Urinary bladder (tissue), 3 donors: ENCODE measurements at regions not wholly inside any gene's neighbourhood (a gene's known extent, or its start where the extent isn't known, plus 50 kb on each side); places are given as distances from the start of the nearest gene placed in this dataset.
"Not testable (repeated sequence)": the region's sequence is repeated elsewhere in the genome, so short reads cannot be mapped to it uniquely, and the experiment has no call there.

ENCODE experiments used
- DNase-seq: peaks from one replicate; pipeline ENCODE4 v3.0.0-alpha.2; 2015; ENCODE audit errors: extremely low spot score
- H3K27ac ChIP-seq: one replicate; pipeline ENCODE4 v1.5.1; 2013; ENCODE audit warnings: low read depth, mild to moderate bottlenecking, moderate library complexity
- H3K36me3 ChIP-seq: one replicate; pipeline ENCODE4 v1.6.1; 2013; ENCODE audit warnings: mild to moderate bottlenecking, moderate library complexity; ENCODE audit not compliant: insufficient read depth
- H3K4me1 ChIP-seq: one replicate; pipeline ENCODE4 v1.6.1; 2013; ENCODE audit warnings: mild to moderate bottlenecking, moderate library complexity; ENCODE audit not compliant: insufficient read depth
- H3K4me3 ChIP-seq: one replicate; pipeline ENCODE4 v1.5.1; 2013; ENCODE audit warnings: low read depth, low read length
- WGBS: extraction: QIAGEN DNeasy Blood & Tissue Kit; methylation state at CpG from one replicate; pipeline ENCODE4 v1.1.7; 2013; 5-methylcytosine and 5-hydroxymethylcytosine counted together
- donor health status: healthy with polysubstance abuse.
- donor health status: healthy.

DNA sequence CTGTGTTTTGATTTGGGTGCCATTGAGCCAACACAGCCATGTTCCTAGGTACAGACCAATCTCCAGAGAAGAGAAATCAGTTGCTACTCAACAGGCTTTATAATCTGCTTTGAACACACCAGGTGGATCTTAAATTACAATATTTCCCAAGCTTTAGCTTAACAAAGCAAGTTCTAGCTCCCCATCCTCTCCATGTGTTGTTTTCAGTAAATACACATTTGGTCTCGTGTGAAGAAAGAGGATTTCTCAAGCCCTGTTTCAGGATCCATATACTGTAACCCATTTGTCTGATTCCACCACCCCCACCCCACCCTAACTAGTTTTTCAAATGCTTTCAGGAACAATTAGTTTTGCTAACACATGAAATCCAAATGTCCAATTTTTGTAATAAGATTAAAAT, 109.6 kb upstream of the NIPBL start:
- no peak overlapping the region for H3K4me3 ChIP-seq

DNA sequence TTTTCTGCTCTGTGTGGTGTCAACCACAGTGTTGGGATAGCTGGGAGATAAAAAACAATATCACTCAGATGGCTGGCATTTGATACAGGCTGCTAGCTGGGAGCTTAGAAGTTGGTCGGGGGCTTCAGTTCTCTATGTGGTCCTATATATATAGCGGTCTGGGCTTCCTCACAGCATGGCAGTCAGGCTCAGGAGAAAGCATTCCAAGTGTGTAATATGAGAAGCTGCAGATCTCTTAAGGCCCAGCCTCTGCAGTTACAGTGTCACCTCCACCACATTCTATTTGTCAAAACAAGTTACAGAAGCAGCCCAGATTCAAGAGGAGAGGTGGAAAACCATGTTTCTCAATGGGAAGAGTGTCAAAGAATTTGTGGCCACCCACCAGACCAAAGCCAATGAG, 108.1 kb upstream of the NIPBL start:
- 73% methylated on average over 2 of the region's 2 CpGs for WGBS

More for the DNA sequence above, 109.6 kb upstream of the NIPBL start:
- Histone ChIP-seq H3K36me3 (no peaks in the 10 kb centered on the region), H3K27ac (no peak overlapping the region), H3K4me1 (no peaks in the 10 kb centered on the region)
- WGBS: 68% methylated on average over 1 of the region's 1 CpG
- no peak for DNase-seq

DNA sequence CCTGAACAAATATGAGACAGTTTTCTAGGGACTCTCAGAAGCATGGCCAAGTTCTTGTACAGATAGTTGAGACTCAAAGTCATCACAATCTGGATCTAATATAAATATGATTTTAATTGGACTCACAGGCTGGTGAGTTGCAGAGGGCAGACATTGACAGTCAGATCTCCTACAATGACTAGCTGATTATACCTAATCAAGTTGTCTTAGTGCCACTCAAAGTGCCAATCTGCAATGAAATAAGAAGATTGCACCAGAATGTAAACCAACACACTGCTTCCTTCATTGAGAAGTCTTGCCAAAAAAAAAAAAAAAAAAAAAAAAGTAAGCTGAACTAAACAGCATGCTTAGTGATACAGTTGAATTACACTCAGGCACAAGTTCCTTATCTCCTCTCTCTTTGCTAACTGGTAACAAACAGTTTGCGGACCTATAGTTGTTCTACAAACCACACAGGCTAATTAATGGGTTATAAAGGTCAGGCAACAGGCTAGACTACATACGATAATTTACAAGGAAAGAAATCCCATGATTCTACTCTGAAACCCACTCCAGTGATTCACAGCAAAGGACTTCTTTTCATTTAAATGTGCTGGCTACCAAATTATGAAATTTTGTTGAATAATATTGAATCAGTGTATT, 107.3 kb upstream of the NIPBL start:
- H3K27ac ChIP-seq: no peak overlapping the region
- H3K4me3 ChIP-seq: no peak overlapping the region
- DNase-seq: no peak
- no peaks in the 10 kb centered on the region for H3K36me3 ChIP-seq
- no peaks in the 10 kb centered on the region for H3K4me1 ChIP-seq
- 39% methylated on average over 2 of the region's 2 CpGs for WGBS

More for the DNA sequence above, 108.1 kb upstream of the NIPBL start:
- no peak overlapping the region for H3K27ac ChIP-seq
- H3K4me1 ChIP-seq: no peaks in the 10 kb centered on the region
- H3K36me3 ChIP-seq: no peaks in the 10 kb centered on the region
- H3K4me3 ChIP-seq: no peak overlapping the region
- no peak for DNase-seq

DNA sequence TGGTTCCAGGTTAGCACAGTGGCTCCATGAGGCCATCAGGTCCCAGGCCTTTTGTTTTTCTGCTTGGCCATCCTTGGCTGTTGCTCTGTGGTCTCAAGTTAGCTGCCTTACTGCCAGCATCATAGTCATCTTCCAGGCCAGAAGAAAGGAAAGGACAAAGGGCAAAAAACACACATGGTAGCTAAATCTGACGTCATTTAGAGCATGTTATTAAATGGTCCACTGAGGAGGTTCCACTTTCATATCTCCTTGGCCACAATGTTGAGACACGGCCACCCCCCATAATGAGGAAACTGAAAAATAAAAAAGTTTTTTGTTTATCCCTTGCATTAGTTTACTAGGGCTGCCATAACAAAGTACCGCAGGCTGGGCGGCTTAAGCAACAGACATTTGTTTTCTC, 106.4 kb upstream of the NIPBL start:
- DNase-seq: no peak
- no peak overlapping the region for H3K27ac ChIP-seq
- no peaks in the 10 kb centered on the region for H3K36me3 ChIP-seq
- WGBS: 80% methylated on average over 4 of the region's 4 CpGs
- H3K4me3 ChIP-seq: no peak overlapping the region
- H3K4me1 ChIP-seq: no peaks in the 10 kb centered on the region

DNA sequence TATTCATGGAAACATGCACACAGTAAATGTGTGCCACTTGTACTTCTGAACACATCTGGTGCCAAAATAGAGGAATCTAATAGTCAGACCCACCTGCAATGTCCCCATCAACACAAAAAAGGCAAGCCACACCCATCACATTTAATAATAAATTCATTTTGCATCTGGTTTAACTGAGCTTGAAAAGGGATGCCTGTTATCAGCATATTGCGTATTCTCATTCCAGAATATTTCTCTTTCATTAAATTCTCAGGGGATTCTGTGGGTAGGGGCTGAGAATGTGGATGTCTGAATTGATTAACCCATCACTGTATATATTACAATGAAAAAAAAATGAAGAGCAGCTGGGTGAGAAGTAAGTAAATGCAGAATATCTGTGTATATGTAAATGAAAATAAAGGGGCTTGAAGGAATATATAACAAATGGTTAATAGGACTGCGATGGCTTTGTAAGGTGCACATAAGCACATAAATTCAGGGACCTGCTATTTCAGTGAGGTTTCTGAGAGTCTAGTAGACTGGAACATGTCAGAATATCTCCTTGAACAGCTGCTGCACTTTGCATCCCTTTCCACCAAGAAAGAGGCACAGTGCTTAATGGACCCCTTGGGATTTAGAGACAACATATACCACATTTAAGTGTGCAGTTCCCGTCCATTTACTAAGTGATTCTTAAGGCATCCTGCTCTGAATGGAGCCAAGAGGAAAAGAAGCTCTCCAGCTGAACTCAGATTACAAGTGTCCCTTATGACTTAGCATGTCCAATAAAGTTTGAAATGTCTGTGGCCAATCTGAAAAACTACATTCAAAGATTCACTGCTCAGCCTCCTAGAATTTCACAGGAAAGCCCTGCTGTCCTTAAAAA, 104.1 kb upstream of the NIPBL start:
- DNase-seq: no peak
- Histone ChIP-seq H3K4me3 (no peak overlapping the region), H3K36me3 (no peaks in the 10 kb centered on the region), H3K27ac (no peak overlapping the region), H3K4me1 (no peaks in the 10 kb centered on the region)
- 45% methylated on average over 3 of the region's 3 CpGs for WGBS

DNA sequence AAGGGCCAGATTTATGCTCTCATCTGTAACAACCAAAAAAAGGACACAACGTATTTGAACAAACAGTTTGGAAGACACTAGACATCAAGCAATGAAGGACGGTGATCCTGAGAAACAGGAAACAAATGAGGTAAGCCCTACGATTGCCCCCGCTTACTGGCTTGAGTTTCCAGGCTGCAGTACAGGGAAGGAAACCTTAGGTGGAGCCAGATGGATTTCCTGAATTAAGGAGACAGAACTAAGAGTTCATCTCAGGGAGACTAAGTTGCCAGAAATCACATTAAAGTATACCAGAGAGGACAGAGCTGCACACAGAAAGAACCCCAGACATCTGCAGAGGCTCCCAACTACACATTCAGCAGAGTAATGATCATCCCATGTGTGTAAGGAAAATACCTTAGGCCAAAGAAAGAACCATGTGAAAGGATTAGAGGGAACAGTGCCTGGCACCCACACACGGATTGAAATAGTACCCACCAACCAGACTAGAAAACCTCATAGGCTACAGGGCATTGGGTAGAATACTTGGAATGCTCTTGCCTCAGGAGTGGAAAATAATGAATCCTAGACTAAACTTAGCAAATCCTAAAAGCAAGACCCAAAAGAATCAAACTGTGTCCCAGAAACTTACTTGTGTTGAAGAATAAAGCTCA, 99.3 kb upstream of the NIPBL start:
- no peak for DNase-seq
- WGBS: 22% methylated on average over 5 of the region's 5 CpGs
- Histone ChIP-seq H3K27ac (no peak overlapping the region), H3K36me3 (no peaks in the 10 kb centered on the region), H3K4me1 (no peaks in the 10 kb centered on the region), H3K4me3 (no peak overlapping the region)

DNA sequence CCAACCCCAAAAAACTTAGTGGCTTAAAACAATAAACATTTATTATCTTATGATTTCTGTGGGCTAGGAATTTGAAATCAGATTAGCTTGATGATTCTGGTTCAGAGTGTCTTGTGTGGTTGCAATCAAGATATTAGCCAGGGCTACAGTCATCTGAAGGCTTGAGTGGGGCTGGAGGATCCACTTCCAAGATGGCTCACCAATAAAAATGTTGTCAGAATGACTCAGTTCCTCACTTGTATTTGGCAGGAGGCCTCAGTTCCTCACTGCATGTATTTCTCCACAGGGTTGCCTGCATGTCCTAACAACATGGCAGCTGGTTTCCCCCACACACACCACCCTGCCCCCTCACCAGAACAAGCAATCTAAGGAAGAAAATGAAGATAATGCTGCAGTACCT, 98.2 kb upstream of the NIPBL start:
- DNase-seq: no peak
- Histone ChIP-seq H3K4me3 (no peak overlapping the region), H3K27ac (no peak overlapping the region), H3K4me1 (no peaks in the 10 kb centered on the region), H3K36me3 (no peaks in the 10 kb centered on the region)

DNA sequence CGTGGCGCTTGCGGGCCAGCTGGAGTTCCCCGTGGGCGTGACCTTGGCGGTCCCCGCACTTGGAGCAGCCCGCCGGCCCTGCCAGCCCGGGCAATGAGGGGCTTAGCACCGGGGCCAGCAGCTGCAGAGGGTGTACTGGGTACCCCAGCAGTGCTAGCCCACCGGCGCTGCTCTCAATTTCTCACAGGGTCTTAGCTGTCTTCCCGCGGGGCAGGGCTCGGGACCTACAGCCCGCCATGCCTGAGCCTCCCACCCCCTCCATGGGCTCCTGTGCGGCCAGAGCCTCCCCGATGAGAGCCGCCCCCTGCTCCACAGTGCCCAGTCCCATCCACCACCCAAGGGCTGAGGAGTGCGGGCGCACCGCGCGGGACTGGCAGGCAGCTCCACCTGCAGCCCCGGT, 94.0 kb upstream of the NIPBL start:
- H3K4me1 ChIP-seq, DNase-seq, H3K4me3 ChIP-seq, H3K27ac ChIP-seq, H3K36me3 ChIP-seq: not testable (repeated sequence)
- 96% methylated on average over 26 of the region's 26 CpGs for WGBS

DNA sequence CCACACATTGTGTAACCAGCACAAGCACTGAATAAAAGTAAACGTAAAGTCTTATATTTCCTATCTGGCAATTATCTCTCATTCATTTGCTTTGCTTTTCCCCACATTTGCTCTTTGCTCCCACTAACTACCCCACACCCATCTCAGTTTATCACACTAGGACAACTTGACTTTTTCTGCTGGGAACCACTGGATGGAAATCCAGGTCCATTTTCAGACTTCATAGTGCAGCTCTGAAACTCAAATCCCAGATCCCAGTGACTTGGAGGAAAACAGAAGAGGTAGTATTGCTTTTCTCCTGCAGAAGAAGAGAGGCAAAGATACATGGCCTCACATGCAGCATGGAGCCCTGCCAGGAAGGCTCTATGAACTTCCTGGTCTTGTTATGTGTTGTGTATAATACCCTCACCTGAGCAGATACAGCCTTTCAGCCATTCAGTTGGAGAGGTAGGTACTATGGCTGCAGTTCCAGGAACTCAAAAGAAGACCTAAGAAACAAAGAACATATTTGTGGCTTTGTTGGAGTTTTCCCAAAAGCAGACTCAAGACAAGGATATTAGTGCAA, 90.0 kb upstream of the NIPBL start:
- H3K36me3 ChIP-seq: no peaks in the 10 kb centered on the region
- 72% methylated on average over 1 of the region's 1 CpG for WGBS
- DNase-seq: no peak
- no peak overlapping the region for H3K27ac ChIP-seq
- no peaks in the 10 kb centered on the region for H3K4me1 ChIP-seq
- H3K4me3 ChIP-seq: no peak overlapping the region

DNA sequence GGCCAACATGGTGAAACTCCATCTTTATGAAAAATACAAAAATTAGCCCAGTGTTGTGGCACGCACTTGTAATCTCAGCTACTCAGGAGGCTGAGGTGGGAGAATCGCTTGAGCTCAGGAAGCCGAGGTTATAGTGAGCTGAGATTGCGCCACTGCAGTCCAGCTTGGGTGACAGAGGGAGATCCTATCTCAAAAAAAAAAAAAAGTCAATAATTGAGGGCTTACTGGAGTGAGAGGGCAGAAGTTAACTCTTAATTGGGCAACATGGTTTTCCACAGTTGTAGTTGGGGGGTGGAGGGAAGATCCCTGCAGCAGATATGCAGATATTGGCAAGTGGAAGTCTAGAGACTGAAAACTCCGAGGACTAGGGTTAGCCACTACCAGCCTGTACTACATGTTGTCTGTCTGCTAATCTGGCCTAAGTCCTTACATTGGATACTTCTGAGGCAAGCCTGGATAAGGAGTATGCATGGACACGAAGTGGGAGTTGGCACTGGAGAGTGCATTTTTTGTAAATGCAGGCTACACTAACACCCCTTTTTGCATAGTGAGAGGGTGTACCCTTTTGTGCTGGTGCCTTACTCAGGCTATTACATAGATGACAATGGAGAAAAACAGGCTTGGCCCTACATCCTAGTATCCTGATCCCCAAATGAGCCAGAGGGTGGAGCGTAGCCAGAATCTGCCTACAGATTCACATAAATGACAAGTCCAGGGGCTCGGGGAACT, 89.0 kb upstream of the NIPBL start:
- H3K36me3 ChIP-seq: no peaks in the 10 kb centered on the region
- DNase-seq: no peak
- no peak overlapping the region for H3K27ac ChIP-seq
- no peak overlapping the region for H3K4me3 ChIP-seq
- H3K4me1 ChIP-seq: no peaks in the 10 kb centered on the region
- WGBS: 75% methylated on average over 8 of the region's 8 CpGs

DNA sequence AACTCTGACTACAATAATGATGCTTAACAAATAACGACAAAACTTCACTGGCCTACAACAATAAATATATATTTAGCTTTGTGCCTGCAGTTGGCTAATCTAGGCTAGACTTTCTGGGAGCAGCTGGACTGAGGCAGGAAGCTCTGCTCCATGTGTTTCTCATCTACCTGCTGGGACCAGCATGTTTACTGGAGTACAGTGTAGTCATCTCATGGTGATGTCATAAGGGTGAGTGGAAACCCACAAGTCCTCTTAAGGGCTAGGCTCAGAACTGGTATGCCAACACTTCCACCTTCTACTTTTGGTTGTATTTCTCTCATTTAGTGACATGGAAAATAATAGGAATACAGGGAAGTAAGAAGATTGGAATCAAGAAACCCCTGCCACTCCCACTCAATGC, 85.7 kb upstream of the NIPBL start:
- Histone ChIP-seq H3K36me3 (no peaks in the 10 kb centered on the region), H3K27ac (no peak overlapping the region), H3K4me1 (no peaks in the 10 kb centered on the region), H3K4me3 (no peak overlapping the region)
- WGBS: 79% methylated on average over 1 of the region's 1 CpG
- no peak for DNase-seq

DNA sequence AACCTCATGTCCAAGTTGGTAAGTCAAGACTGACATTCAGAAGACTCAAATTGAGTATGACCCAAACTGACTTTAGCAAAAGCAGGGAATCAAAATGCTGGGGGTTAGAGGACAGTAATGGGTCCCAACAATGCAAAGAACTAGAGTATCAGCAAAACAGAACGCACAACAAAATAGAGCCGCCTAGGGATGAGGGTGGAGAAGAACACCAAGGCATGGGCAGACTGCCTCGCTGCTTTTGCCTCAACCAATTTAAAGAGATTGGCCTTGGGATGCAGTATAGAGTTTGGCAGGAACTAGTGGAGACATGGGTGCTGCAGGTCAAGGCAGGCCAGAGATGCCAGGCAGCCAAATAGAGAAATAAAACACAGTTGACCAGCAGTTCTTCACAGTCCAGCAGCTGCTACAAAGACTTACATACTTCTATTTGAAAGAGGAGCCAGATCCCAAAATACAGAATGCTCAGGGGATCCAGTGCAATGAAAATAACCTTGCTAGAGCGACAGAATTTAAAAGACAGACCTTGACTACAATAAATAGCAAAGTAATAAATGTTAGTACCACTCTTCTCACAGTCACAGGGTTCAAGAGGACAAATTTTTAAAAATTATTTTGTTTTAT, 83.9 kb upstream of the NIPBL start:
- H3K4me3 ChIP-seq: no peak overlapping the region
- no peak for DNase-seq
- no peaks in the 10 kb centered on the region for H3K4me1 ChIP-seq
- H3K27ac ChIP-seq: no peak overlapping the region
- 84% methylated on average over 4 of the region's 4 CpGs for WGBS
- no peaks in the 10 kb centered on the region for H3K36me3 ChIP-seq

DNA sequence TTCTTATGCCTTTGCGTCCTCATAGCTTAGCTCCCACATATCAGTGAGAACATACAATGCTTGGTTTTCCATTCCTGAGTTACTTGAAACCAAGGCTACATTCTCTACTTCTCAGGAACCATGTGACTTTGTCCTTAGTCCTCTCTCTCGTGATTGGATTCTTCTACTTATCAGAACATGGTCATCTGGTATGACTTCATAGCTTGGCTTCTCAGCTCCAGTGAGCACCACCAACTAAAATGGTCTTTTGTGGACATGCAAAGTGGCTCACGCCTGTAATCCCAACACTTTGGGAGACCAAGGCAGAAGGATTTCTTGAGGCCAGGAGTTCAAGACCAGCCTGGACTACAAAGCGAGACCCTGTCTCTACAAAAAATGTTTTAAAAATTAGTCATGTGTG, 81.2 kb upstream of the NIPBL start:
- WGBS: 90% methylated on average over 4 of the region's 4 CpGs
- Histone ChIP-seq H3K4me1 (no peaks in the 10 kb centered on the region), H3K4me3 (no peak overlapping the region), H3K27ac (no peak overlapping the region), H3K36me3 (no peaks in the 10 kb centered on the region)
- DNase-seq: no peak
